K562 (cell line): ENCODE measurements at regions not wholly inside any gene's neighbourhood (a gene's known extent, or its start where the extent isn't known, plus 50 kb on each side); places are given as distances from the start of the nearest gene placed in this dataset.

Source experiments
- ATAC-seq: fragments of 200-7000 bp; cut with Tn5 transposase; 3 replicates; pipeline ENCODE4 v1.9.1; 2020; ENCODE audit warnings: moderate library complexity
- BruUV-seq: library from RNA; stranded (reverse); fragments of 400-500 nt; replicated peaks from 2 replicates; lab custom pipeline; 2021; lab: Mats Ljungman, UMichigan
- CTCF ChIA-PET: fragments of 300-600 bp; formaldehyde crosslinking; extraction: SDS; loops from one replicate; lab custom pipeline; 2021; ENCODE audit warnings: low intra/inter-chr PET ratio; lab: Yijun Ruan, JAX
- POLR2A ChIA-PET: fragments of 300-600, 350-650 bp; sonication (Branson Sonifier 250); formaldehyde crosslinking; extraction: SDS; loops from one replicate; lab custom pipeline; 2021; ENCODE audit warnings: antibody characterized with exemption, inconsistent platforms; lab: Yijun Ruan, JAX
- DNase-seq, 4 experiments: peaks; one replicate each; pipeline versions ENCODE4 v3.0.0 to v3.0.0-alpha.2; 2011 to 2018; ENCODE audit warnings: low spot score in 3 of 4, mixed read lengths in 3 of 4; ENCODE audit errors: extremely low read depth in 1 of 4
- FAIRE-seq: peaks from 2 replicates; lab custom pipeline; 2011; peaks lifted over from hg19 to GRCh38; lab: Jason Lieb, UNC
- H2AFZ ChIP-seq: 2 replicates; pipeline ENCODE4 v1.6.0; 2011; ENCODE audit warnings: low read depth, low read length, control low read depth, inconsistent platforms
- H3K27ac ChIP-seq: fragments of 200-600 bp; 3 replicates; pipeline ENCODE4 v1.8.0; 2011; ENCODE audit warnings: low read depth, mild to moderate bottlenecking, control low read depth, inconsistent platforms, low read length, moderate library complexity, mixed read lengths; ENCODE audit errors: extremely low read depth
- H3K27me3 ChIP-seq, 2 experiments: fragments of 300-600 bp in 1 of 2; 2 replicates in 1 of 2; 3 replicates in 1 of 2; pipeline versions ENCODE4 v1.6.0 to v1.8.0; 2011; ENCODE audit warnings: inconsistent platforms in 2 of 2, low read length in 2 of 2, mild to moderate bottlenecking in 1 of 2, mixed read lengths in 1 of 2, moderate library complexity in 1 of 2; ENCODE audit not compliant: control insufficient read depth in 2 of 2, insufficient read depth in 2 of 2
- H3K36me3 ChIP-seq: fragments of 300-600 bp; 3 replicates; pipeline ENCODE4 v1.8.0; 2011; ENCODE audit warnings: mild to moderate bottlenecking, low read length, inconsistent platforms; ENCODE audit not compliant: control insufficient read depth, insufficient read depth
- H3K4me1 ChIP-seq, 2 experiments: fragments of 200-600 bp in 1 of 2; replicated peaks in 1 of 2; 2 replicates in 1 of 2; 3 replicates in 1 of 2; pipeline versions ENCODE4 v1.5.1 to v1.8.0; 2011; ENCODE audit warnings: inconsistent platforms in 2 of 2, low read length in 2 of 2, mild to moderate bottlenecking in 1 of 2, mixed read lengths in 1 of 2, moderate library complexity in 1 of 2; ENCODE audit not compliant: control insufficient read depth in 2 of 2, insufficient read depth in 2 of 2
- H3K4me2 ChIP-seq: 2 replicates; pipeline ENCODE4 v1.6.1; 2011; ENCODE audit warnings: low read length, control low read depth, inconsistent platforms, mixed read lengths; ENCODE audit not compliant: insufficient read depth
- H3K4me3 ChIP-seq: fragments of 200-600 bp; sonication (generic), shearing (Covaris generic); 2 replicates; pipeline ENCODE4 v1.5.1; 2016; ENCODE audit warnings: control low read depth, inconsistent platforms
- H3K79me2 ChIP-seq: fragments of 200-600 bp; 3 replicates; pipeline ENCODE4 v1.8.0; 2011; ENCODE audit warnings: low read length, inconsistent platforms; ENCODE audit not compliant: control insufficient read depth, insufficient read depth
- H3K9ac ChIP-seq, 2 experiments: 2 replicates each; pipeline versions ENCODE4 v1.6.0 to v1.6.1; 2011; ENCODE audit warnings: low read depth in 2 of 2, low read length in 2 of 2, control low read depth in 1 of 2, inconsistent platforms in 1 of 2, mild to moderate bottlenecking in 1 of 2, mixed read lengths in 1 of 2; ENCODE audit not compliant: insufficient read depth in 1 of 2
- H3K9me1 ChIP-seq: one replicate; pipeline ENCODE4 v1.6.0; 2011; ENCODE audit warnings: inconsistent platforms, mild to moderate bottlenecking, low read length, moderate library complexity; ENCODE audit not compliant: control insufficient read depth, insufficient read depth
- H3K9me3 ChIP-seq: replicated peaks from 2 replicates; pipeline ENCODE4 v1.5.1; 2011; ENCODE audit warnings: low read depth, low read length, inconsistent platforms; ENCODE audit not compliant: control insufficient read depth, insufficient read depth
- H4K20me1 ChIP-seq: replicated peaks from 2 replicates; pipeline ENCODE4 v1.6.1; 2011; ENCODE audit warnings: low read length, inconsistent platforms, mixed read lengths; ENCODE audit not compliant: control insufficient read depth, insufficient read depth
- KAT7 ChIP-seq: sonication (generic); formaldehyde crosslinking; IDR thresholded peaks from 2 replicates; pipeline ENCODE4 v1.8.0; 2022; ENCODE audit warnings: missing genetic modification reagents, mild to moderate bottlenecking, borderline replicate concordance
- KDM2B ChIP-seq: fragments of 250-450 bp; sonication (Bioruptor Pico); IDR thresholded peaks from 2 replicates; pipeline ENCODE4 v1.8.0; 2021; ENCODE audit warnings: mild to moderate bottlenecking, moderate library complexity
- NR2C1 ChIP-seq, 2 experiments: fragments of 450-650 bp; IDR thresholded peaks; 2 replicates each; pipeline ENCODE4 v1.6.1; 2017; ENCODE audit warnings: mild to moderate bottlenecking in 2 of 2, antibody characterized with exemption in 1 of 2, inconsistent platforms in 1 of 2, missing compliant biosample characterization in 1 of 2, missing genetic modification characterization in 1 of 2
- RBM15 ChIP-seq: fragments of 200-400 bp; formaldehyde crosslinking; IDR thresholded peaks from 2 replicates; pipeline ENCODE4 v1.6.1; 2018; ENCODE audit warnings: mild to moderate bottlenecking, low read length, moderate library complexity; ENCODE audit not compliant: insufficient read depth
- ZNF586 ChIP-seq: fragments of 450-650 bp; formaldehyde crosslinking; conservative IDR thresholded peaks from 2 replicates; pipeline ENCODE4 v1.4.0; 2020; ENCODE audit warnings: mild to moderate bottlenecking, moderate library complexity
- ZNF644 ChIP-seq: fragments of 200-800 bp; sonication (Bioruptor generic); IDR thresholded peaks from 2 replicates; pipeline ENCODE4 v1.6.1; 2016; ENCODE audit warnings: low read depth, missing genetic modification characterization, missing compliant biosample characterization
- WGBS: fragments of 100-300 bp; shearing (Covaris generic); methylation state at CpG from one replicate; pipeline ENCODE4 v1.1.6; 2016; ENCODE audit warnings: low coverage, mixed read lengths; ENCODE audit not compliant: insufficient coverage; ENCODE audit errors: missing lambda C conversion rate; 5-methylcytosine and 5-hydroxymethylcytosine counted together
- in situ Hi-C: fragments of 300-500 bp; cut with MboI; formaldehyde crosslinking; loops from 4 replicates; pipeline ENCODE4 v1.15.0; 2018; ENCODE audit warnings: inconsistent platforms, mixed read lengths
- intact Hi-C: fragments of 100-400 bp; cut with micrococcal nuclease; formaldehyde crosslinking; loops from 2 replicates; pipeline ENCODE4 v1.14.2; 2022
- TF ChIP-seq, protein P1 (sequence below): fragments of 450-650 bp; IDR thresholded peaks from 2 replicates; pipeline ENCODE4 v1.6.1; 2016; ENCODE audit warnings: low read depth, mild to moderate bottlenecking, moderate library complexity
- TF ChIP-seq, protein P2 (sequence below): IDR thresholded peaks from 2 replicates; pipeline ENCODE4 v1.6.1; 2012; ENCODE audit warnings: low read depth, low read length, improper control_type of control experiment, borderline replicate concordance
- TF ChIP-seq, protein P3 (sequence below): fragments of 250-450 bp; sonication (Bioruptor Pico); IDR thresholded peaks from 2 replicates; pipeline ENCODE4 v1.4.0; 2020; ENCODE audit warnings: mild to moderate bottlenecking, moderate library complexity
- TF ChIP-seq, protein P4 (sequence below): fragments of 250-450 bp; sonication (Bioruptor Pico); IDR thresholded peaks from 2 replicates; pipeline ENCODE4 v1.8.0; 2022; ENCODE audit warnings: moderate library complexity, mild to moderate bottlenecking, inconsistent platforms

DNA sequence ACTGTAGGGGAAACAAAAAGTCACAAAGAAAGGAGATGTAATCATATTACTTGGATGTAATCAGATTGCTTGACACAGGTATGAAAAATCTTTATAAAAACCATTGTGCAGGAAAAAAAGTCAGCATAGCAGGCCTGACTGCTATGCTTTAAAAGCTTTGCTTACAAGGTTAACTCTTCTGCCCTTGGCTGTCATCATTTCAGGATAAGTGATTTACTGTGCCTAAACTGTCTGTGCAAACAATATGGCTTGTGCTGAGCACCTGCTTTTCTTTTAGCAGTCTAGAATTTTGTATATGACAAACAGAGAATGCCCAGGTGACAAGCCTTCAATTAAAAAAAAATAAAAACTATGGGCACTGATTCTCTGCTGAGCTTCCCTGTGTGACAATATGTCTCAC is 63.8 kb upstream of the PLEKHG7 start:
- Histone ChIP-seq H3K79me2 (no peaks in the 10 kb centered on the region), H3K9me3 (no peaks in the 10 kb centered on the region), H4K20me1 (no peaks in the 10 kb centered on the region), H3K9ac (no peak overlapping the region), H3K4me2 (no peak overlapping the region), H2AFZ (no peak overlapping the region), H3K4me1 (no peaks in the 10 kb centered on the region), H3K4me3 (no peak overlapping the region), H3K9me1 (no peaks in the 10 kb centered on the region), H3K27me3 (peaks cover 3 to 9% of the 10 kb centered on the region in 2 experiments; a peak in 3 of 5 replicates), H3K36me3 (no peaks in the 10 kb centered on the region), H3K27ac (no peak overlapping the region)
- ChIA-PET CTCF (no interaction called here), POLR2A (no interaction called here)
- intact Hi-C loops (no loop called here), in situ Hi-C loops (loop anchor here (25.0 kb wide), 1 partner anchor 1677 kb away; the partner anchor contains the start of gene CCER1)
- TF ChIP-seq KAT7 (CRISPR knock-in tag) (no peak), ZNF644 (no peak), RBM15 (no peak)
- no peak for DNase-seq
- FAIRE-seq: no peak
- no TSS peak for BruUV-seq
- no peak for ATAC-seq

DNA sequence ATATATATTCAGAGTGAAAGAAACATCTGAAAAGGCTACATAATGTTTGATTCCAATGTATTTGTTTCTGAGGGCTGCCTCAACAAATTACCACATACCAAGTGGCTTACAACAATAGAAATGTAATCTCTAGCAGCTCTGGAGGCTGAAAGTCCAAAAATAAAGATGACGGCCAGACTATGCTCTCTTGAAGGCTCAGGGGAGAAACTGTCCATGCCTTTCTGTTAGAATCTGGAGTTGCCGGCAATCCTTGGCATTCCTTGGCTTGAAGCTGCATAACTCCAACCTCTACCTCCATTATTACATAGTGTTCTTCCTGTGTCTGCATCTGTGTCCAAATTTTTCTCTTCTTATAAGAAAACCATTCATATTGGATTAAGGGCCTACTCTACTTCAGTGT is 68.1 kb upstream of the PLEKHG7 start:
- Histone ChIP-seq H3K9me1 (no peaks in the 10 kb centered on the region), H3K4me2 (no peak overlapping the region), H3K36me3 (no peaks in the 10 kb centered on the region), H3K9me3 (no peaks in the 10 kb centered on the region), H3K4me3 (no peak overlapping the region), H3K27me3 (peaks cover 13 to 30% of the 10 kb centered on the region in 2 experiments; a peak in 4 of 5 replicates), H2AFZ (no peak overlapping the region), H3K4me1 (no peaks in the 10 kb centered on the region), H3K9ac (no peak overlapping the region), H3K27ac (no peak overlapping the region), H4K20me1 (no peaks in the 10 kb centered on the region), H3K79me2 (no peaks in the 10 kb centered on the region)
- ChIA-PET CTCF (no interaction called here), POLR2A (no interaction called here)
- 10% methylated on average over 2 of the region's 2 CpGs for WGBS
- FAIRE-seq (no peak), DNase-seq (no peak), ATAC-seq (no peak)
- BruUV-seq: no TSS peak
- in situ Hi-C loops: loop anchor here (25.0 kb wide), 1 partner anchor 1672 kb away; the partner anchor contains the start of gene CCER1
- TF ChIP-seq NR2C1 (IDR thresholded peaks at IDR 0.05): no peak
- TF ChIP-seq NR2C1 (tag; IDR thresholded peaks at IDR 0.05): no peak
- no peak for TF ChIP-seq KDM2B (CRISPR knock-in tag)
- TF ChIP-seq, protein P1, sequence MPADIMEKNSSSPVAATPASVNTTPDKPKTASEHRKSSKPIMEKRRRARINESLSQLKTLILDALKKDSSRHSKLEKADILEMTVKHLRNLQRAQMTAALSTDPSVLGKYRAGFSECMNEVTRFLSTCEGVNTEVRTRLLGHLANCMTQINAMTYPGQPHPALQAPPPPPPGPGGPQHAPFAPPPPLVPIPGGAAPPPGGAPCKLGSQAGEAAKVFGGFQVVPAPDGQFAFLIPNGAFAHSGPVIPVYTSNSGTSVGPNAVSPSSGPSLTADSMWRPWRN: no peak
- TF ChIP-seq, protein P2, sequence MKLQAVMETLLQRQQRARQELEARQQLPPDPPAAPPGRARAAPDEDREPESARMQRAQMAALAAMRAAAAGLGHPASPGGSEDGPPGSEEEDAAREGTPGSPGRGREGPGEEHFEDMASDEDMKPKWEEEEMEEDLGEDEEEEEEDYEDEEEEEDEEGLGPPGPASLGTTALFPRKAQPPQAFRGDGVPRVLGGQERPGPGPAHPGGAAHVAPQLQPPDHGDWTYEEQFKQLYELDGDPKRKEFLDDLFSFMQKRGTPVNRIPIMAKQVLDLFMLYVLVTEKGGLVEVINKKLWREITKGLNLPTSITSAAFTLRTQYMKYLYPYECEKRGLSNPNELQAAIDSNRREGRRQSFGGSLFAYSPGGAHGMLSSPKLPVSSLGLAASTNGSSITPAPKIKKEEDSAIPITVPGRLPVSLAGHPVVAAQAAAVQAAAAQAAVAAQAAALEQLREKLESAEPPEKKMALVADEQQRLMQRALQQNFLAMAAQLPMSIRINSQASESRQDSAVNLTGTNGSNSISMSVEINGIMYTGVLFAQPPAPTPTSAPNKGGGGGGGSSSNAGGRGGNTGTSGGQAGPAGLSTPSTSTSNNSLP: no peak
- TF ChIP-seq ZNF586 (CRISPR knock-in tag): no peak
- TF ChIP-seq, protein P3, sequence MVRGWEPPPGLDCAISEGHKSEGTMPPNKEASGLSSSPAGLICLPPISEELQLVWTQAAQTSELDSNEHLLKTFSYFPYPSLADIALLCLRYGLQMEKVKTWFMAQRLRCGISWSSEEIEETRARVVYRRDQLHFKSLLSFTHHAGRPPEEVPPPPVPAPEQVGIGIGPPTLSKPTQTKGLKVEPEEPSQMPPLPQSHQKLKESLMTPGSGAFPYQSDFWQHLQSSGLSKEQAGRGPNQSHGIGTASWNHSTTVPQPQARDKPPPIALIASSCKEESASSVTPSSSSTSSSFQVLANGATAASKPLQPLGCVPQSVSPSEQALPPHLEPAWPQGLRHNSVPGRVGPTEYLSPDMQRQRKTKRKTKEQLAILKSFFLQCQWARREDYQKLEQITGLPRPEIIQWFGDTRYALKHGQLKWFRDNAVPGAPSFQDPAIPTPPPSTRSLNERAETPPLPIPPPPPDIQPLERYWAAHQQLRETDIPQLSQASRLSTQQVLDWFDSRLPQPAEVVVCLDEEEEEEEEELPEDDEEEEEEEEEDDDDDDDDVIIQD (CRISPR knock-in tag): no peak
- TF ChIP-seq, protein P4, sequence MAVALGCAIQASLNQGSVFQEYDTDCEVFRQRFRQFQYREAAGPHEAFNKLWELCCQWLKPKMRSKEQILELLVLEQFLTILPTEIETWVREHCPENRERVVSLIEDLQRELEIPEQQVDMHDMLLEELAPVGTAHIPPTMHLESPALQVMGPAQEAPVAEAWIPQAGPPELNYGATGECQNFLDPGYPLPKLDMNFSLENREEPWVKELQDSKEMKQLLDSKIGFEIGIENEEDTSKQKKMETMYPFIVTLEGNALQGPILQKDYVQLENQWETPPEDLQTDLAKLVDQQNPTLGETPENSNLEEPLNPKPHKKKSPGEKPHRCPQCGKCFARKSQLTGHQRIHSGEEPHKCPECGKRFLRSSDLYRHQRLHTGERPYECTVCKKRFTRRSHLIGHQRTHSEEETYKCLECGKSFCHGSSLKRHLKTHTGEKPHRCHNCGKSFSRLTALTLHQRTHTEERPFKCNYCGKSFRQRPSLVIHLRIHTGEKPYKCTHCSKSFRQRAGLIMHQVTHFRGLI (CRISPR knock-in tag): no peak
- intact Hi-C loops: no loop called here
